Gastroesophageal sphincter (tissue), 4 donors: ENCODE measurements at regions not wholly inside any gene's neighbourhood (a gene's known extent, or its start where the extent isn't known, plus 50 kb on each side); places are given as distances from the start of the nearest gene placed in this dataset.

Experiments used
- ATAC-seq: fragments of 150-250 bp; one replicate; pipeline ENCODE4 v1.9.1; 2016; ENCODE audit warnings: mild to moderate bottlenecking, moderate library complexity
- H3K27ac ChIP-seq, 4 donors: fragments of 200-600 bp; sonication (generic) in 3 of 4; 1 replicate in 3 of 4; 2 replicates in 1 of 4; pipeline ENCODE4 v1.5.1; 2016 to 2019
- H3K27me3 ChIP-seq: fragments of 200-600 bp; sonication (generic); one replicate; pipeline ENCODE4 v1.5.1; 2019
- H3K36me3 ChIP-seq, 2 donors: fragments of 200-600 bp; sonication (generic); one replicate each; pipeline ENCODE4 v1.5.1; 2019; ENCODE audit warnings: control low read depth in 1 of 2
- H3K4me1 ChIP-seq, 3 donors: fragments of 200-600 bp; sonication (generic); 1 replicate in 2 of 3; 2 replicates in 1 of 3; pipeline ENCODE4 v1.5.1; 2016 to 2019; ENCODE audit warnings: control low read depth in 2 of 3
- H3K4me3 ChIP-seq, 2 donors: fragments of 200-600 bp; sonication (generic); one replicate each; pipeline ENCODE4 v1.5.1; 2019; ENCODE audit warnings: mild to moderate bottlenecking in 1 of 2, moderate library complexity in 1 of 2
- H3K9me3 ChIP-seq, 3 donors: fragments of 200-600 bp; sonication (generic); one replicate each; pipeline ENCODE4 v1.5.1; 2017 to 2019; ENCODE audit warnings: control low read depth in 2 of 3
- CTCF ChIP-seq, 4 experiments: fragments of 200-600 bp in 2 of 4; fragments of 450-650 bp in 2 of 4; sonication (generic) in 1 of 4; IDR thresholded peaks; one replicate each; pipeline ENCODE4 v1.5.1; 2017 to 2019; ENCODE audit warnings: antibody characterized with exemption in 4 of 4, mild to moderate bottlenecking in 2 of 4, moderate library complexity in 2 of 4
- EP300 ChIP-seq: sonication (generic); formaldehyde crosslinking; IDR thresholded peaks from one replicate; pipeline ENCODE4 v1.6.1; 2017; ENCODE audit warnings: antibody characterized with exemption, mild to moderate bottlenecking
- POLR2A ChIP-seq, 2 donors: fragments of 450-650 bp; IDR thresholded peaks; one replicate each; pipeline ENCODE4 v1.6.1; 2017; ENCODE audit warnings: antibody characterized with exemption in 2 of 2, mild to moderate bottlenecking in 2 of 2, moderate library complexity in 1 of 2
- POLR2AphosphoS5 ChIP-seq: sonication (generic); formaldehyde crosslinking; IDR thresholded peaks from one replicate; pipeline ENCODE4 v1.6.1; 2017; ENCODE audit warnings: antibody characterized with exemption
- WGBS, 2 donors: methylation state at CpG; one replicate each; pipeline ENCODE4 v1.1.5; 2018; ENCODE audit warnings: low coverage in 1 of 2; 5-methylcytosine and 5-hydroxymethylcytosine counted together

GRCh38 chr13:107721125-107721869, 494.0 kb downstream of the LIG4 start:
- Histone ChIP-seq H3K36me3 (no peaks in the 10 kb centered on the region), H3K27ac (no peak overlapping the region), H3K4me1 (no peaks in the 10 kb centered on the region), H3K4me3 (no peak overlapping the region), H3K9me3 (no peaks in the 10 kb centered on the region), H3K27me3 (no peaks in the 10 kb centered on the region)
- WGBS, 2 donors = 26 to 33% methylated on average over 11 of the region's 13 CpGs
- TF ChIP-seq EP300 (no peak), POLR2A (IDR thresholded peaks at IDR 0.05) (no peak), POLR2AphosphoS5 (no peak), CTCF (IDR thresholded peaks at IDR 0.05) (no peak)
- no peak for ATAC-seq

DNA sequence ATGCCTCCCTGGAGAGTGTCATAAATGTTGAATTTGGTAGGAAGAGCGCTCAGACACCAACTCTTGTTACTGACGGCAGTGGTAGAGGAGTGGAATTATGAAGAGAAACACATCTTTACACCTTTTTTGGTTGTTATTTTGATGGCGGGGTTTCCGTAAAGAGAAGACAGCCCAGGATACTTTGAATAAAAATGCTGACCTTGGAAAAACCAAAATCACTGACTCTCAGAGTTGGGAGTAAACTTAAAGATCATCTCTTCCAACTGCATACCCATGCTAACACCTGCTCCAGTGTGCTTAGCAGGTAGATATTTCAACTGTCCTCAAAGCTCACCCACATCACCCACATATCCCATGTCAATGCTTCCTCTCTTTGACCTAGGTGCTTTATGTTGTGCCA, 498.6 kb downstream of the LIG4 start:
- Histone ChIP-seq H3K27ac (no peak overlapping the region), H3K4me1 (no peaks in the 10 kb centered on the region), H3K36me3 (no peaks in the 10 kb centered on the region), H3K9me3 (no peaks in the 10 kb centered on the region), H3K27me3 (no peaks in the 10 kb centered on the region), H3K4me3 (no peak overlapping the region)
- WGBS, 2 donors = 79 to 83% methylated on average over 1 to 4 of the region's 4 CpGs
- ATAC-seq = no peak
- TF ChIP-seq POLR2A (IDR thresholded peaks at IDR 0.05) (no peak), EP300 (no peak), CTCF (IDR thresholded peaks at IDR 0.05) (no peak), POLR2AphosphoS5 (no peak)

- no peak for ATAC-seq
- Histone ChIP-seq H3K9me3 (no peaks in the 10 kb centered on the region), H3K4me3 (no peak overlapping the region), H3K4me1 (no peaks in the 10 kb centered on the region), H3K36me3 (no peaks in the 10 kb centered on the region), H3K27ac (no peak overlapping the region), H3K27me3 (no peaks in the 10 kb centered on the region)
- WGBS, 2 donors = 64 to 74% methylated on average over 7 of the region's 7 CpGs
- TF ChIP-seq CTCF (IDR thresholded peaks at IDR 0.05) (no peak), POLR2A (IDR thresholded peaks at IDR 0.05) (no peak), POLR2AphosphoS5 (no peak), EP300 (no peak)
Measured at GRCh38 chr13:107716241-107716640, 499.1 kb downstream of the LIG4 start.

- H3K4me3 ChIP-seq = no peak overlapping the region
- TF ChIP-seq CTCF (IDR thresholded peaks at IDR 0.05) = no peak
- no peak for TF ChIP-seq POLR2AphosphoS5
- no peak for TF ChIP-seq POLR2A (IDR thresholded peaks at IDR 0.05)
- no peak for TF ChIP-seq EP300
- no peaks in the 10 kb centered on the region for H3K36me3 ChIP-seq
- H3K27ac ChIP-seq = no peak overlapping the region
- H3K4me1 ChIP-seq = no peaks in the 10 kb centered on the region
- 94% methylated on average over 3 of the region's 7 CpGs; no CpG with 5 or more reads in 1 of the 2 donors for WGBS, 2 donors
- no peaks in the 10 kb centered on the region for H3K9me3 ChIP-seq
- ATAC-seq = no peak
- H3K27me3 ChIP-seq = no peaks in the 10 kb centered on the region
Measured at GRCh38 chr13:107715496-107715895, 499.8 kb downstream of the LIG4 start.

DNA sequence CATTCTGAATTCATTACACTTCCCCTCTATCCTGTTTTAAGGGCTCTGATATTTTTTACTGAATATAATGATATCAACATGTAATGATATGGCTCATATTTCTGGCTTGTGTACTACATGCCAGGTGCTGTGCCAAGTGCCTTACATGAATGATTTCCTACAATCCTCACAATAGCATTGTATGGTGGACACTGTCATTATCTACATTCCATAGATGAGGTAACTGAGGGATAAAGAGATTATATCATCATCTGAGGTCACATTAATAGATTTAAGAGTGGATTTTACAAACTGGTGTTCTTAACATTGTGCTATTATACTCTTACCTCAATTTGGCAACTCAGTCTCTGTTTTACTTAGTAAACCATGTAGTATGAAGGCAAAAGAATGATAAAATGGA, 502.0 kb downstream of the LIG4 start:
- Histone ChIP-seq H3K4me1 (no peaks in the 10 kb centered on the region), H3K36me3 (no peaks in the 10 kb centered on the region), H3K27me3 (no peaks in the 10 kb centered on the region), H3K27ac (no peak overlapping the region), H3K4me3 (no peak overlapping the region), H3K9me3 (no peaks in the 10 kb centered on the region)
- ATAC-seq = no peak
- TF ChIP-seq POLR2AphosphoS5 = no peak
- no peak for TF ChIP-seq POLR2A (IDR thresholded peaks at IDR 0.05)
- no peak for TF ChIP-seq CTCF (IDR thresholded peaks at IDR 0.05)
- TF ChIP-seq EP300 = no peak
